Neural cell (in vitro differentiated cells): ENCODE measurements at regions not wholly inside any gene's neighbourhood (a gene's known extent, or its start where the extent isn't known, plus 50 kb on each side); places are given as distances from the start of the nearest gene placed in this dataset.

Experiments used
- CTCF ChIP-seq: fragments of 450-650 bp; IDR thresholded peaks from 2 replicates; pipeline ENCODE4 v1.5.1; 2014; ENCODE audit warnings: antibody characterized with exemption, mild to moderate bottlenecking, moderate library complexity; ENCODE audit not compliant: poor library complexity, severe bottlenecking
- EZH2 ChIP-seq: fragments of 200-600, 300-800 bp; shearing (Covaris generic), sonication (generic); IDR thresholded peaks from 2 replicates; pipeline ENCODE4 v1.6.1; 2014; ENCODE audit warnings: antibody characterized with exemption, low read length, borderline replicate concordance, mild to moderate bottlenecking; ENCODE audit not compliant: insufficient read depth, poor library complexity, severe bottlenecking
- TAF1 ChIP-seq: IDR thresholded peaks from 2 replicates; pipeline ENCODE4 v1.6.1; 2012; ENCODE audit warnings: low read depth

DNA sequence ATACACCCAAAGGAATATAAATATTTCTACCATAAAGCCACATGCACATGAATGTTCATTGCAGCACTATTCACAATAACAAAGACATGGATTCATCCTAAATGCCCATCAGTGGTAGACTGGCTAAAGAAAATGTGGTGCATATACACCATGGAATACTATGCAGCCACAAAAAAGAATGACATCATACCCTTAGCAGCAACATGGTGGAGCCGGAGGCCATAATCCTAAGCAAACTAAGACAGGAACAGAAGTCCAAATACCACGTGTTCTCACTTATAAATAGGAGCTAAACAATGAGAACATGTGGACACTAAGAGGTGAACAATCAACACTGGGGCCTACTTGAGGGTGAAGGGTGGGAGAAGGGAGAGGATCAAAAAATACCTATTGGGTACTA lies 198.5 kb downstream of the BMP4 start:
- TF ChIP-seq CTCF (no peak), EZH2 (no peak), TAF1 (no peak)
